MCF 10A (cell line): ENCODE measurements at regions not wholly inside any gene's neighbourhood (a gene's known extent, or its start where the extent isn't known, plus 50 kb on each side); places are given as distances from the start of the nearest gene placed in this dataset.

ENCODE experiments used
- BruUV-seq: library from RNA; stranded (reverse); fragments of 400-500 nt; replicated peaks from 2 replicates; lab custom pipeline; 2021; lab: Mats Ljungman, UMichigan
- CTCF ChIA-PET: fragments of 300-600 bp; sonication (Branson Sonifier 250); formaldehyde crosslinking; extraction: SDS; loops from one replicate; lab custom pipeline; 2021; ENCODE audit warnings: antibody characterized with exemption, inconsistent platforms; lab: Yijun Ruan, JAX
- POLR2A ChIA-PET: fragments of 300-600, 350-650 bp; sonication (Branson Sonifier 250); formaldehyde crosslinking; extraction: SDS; loops from one replicate; lab custom pipeline; 2020; ENCODE audit warnings: antibody characterized with exemption, inconsistent platforms; lab: Yijun Ruan, JAX
- DNase-seq: peaks from one replicate; pipeline ENCODE4 v3.0.0-alpha.2; 2018; ENCODE audit not compliant: unreplicated experiment
- H3K27ac Mint-ChIP-seq: one replicate; pipeline ENCODE4 v1.8.0; 2022; ENCODE audit warnings: mild to moderate bottlenecking, low read depth, mixed read lengths; ENCODE audit not compliant: unreplicated experiment
- H3K27me3 Mint-ChIP-seq: one replicate; pipeline ENCODE4 v1.8.0; 2022; ENCODE audit warnings: mixed read lengths; ENCODE audit not compliant: insufficient read depth, unreplicated experiment
- H3K36me3 Mint-ChIP-seq: one replicate; pipeline ENCODE4 v1.8.0; 2022; ENCODE audit warnings: mild to moderate bottlenecking, moderate library complexity, mixed read lengths; ENCODE audit not compliant: insufficient read depth, unreplicated experiment
- H3K4me1 Mint-ChIP-seq: one replicate; pipeline ENCODE4 v1.8.0; 2022; ENCODE audit warnings: mixed read lengths; ENCODE audit not compliant: insufficient read depth, unreplicated experiment
- H3K4me3 Mint-ChIP-seq: one replicate; pipeline ENCODE4 v1.8.0; 2022; ENCODE audit warnings: mild to moderate bottlenecking, moderate library complexity, mixed read lengths; ENCODE audit not compliant: unreplicated experiment
- H3K9me3 Mint-ChIP-seq: one replicate; pipeline ENCODE4 v1.8.0; 2022; ENCODE audit warnings: mixed read lengths; ENCODE audit not compliant: unreplicated experiment
- CTCF ChIP-seq: fragments of 200-600 bp; IDR thresholded peaks from one replicate; pipeline ENCODE4 v1.8.0; 2022; ENCODE audit warnings: antibody characterized with exemption, mild to moderate bottlenecking; ENCODE audit not compliant: unreplicated experiment
- intact Hi-C: fragments of 100-400 bp; cut with micrococcal nuclease; formaldehyde crosslinking; loops from 2 replicates; pipeline ENCODE4 v1.14.1; 2022

- ChIA-PET CTCF (no interaction called here), POLR2A (no interaction called here)
- TF ChIP-seq CTCF = no peak
- Mint-ChIP-seq H3K9me3 (no peaks in the 10 kb centered on the region), H3K27me3 (no peaks in the 10 kb centered on the region), H3K4me1 (peaks cover 10% of the 10 kb centered on the region), H3K4me3 (no peak overlapping the region), H3K27ac (no peak overlapping the region), H3K36me3 (peaks cover 12% of the 10 kb centered on the region)
- intact Hi-C loops = no loop called here
- no peak for DNase-seq
- BruUV-seq = no TSS peak
Observed at GRCh38 chr17:63362115-63362514, 84.0 kb downstream of the CYB561 start.

- no peaks in the 10 kb centered on the region for H3K36me3 Mint-ChIP-seq
- no peaks in the 10 kb centered on the region for H3K4me1 Mint-ChIP-seq
- no peaks in the 10 kb centered on the region for H3K27me3 Mint-ChIP-seq
Observed at GRCh38 chr17:63364387-63364786, 81.7 kb downstream of the CYB561 start.

GRCh38 chr17:63364944-63365343, 81.2 kb downstream of the CYB561 start:
- no peak for TF ChIP-seq CTCF
- Mint-ChIP-seq H3K4me1 (no peaks in the 10 kb centered on the region), H3K36me3 (no peaks in the 10 kb centered on the region), H3K4me3 (no peak overlapping the region), H3K27ac (no peak overlapping the region), H3K9me3 (no peaks in the 10 kb centered on the region), H3K27me3 (no peaks in the 10 kb centered on the region)
- ChIA-PET POLR2A (interaction anchor here (0.6 to 0.9 kb wide), 3 partner anchors 9 to 434 kb away, joined by 3 read pairs; no protein-coding TSS in a partner anchor), CTCF (interaction anchor here (0.6 to 1.0 kb wide), 5 partner anchors 12 to 693 kb away, joined by 3 to 5 read pairs (median 4); no protein-coding TSS in a partner anchor)
- no TSS peak for BruUV-seq
- DNase-seq = no peak
- intact Hi-C loops = no loop called here

More at GRCh38 chr17:63364387-63364786, 81.7 kb downstream of the CYB561 start:
- intact Hi-C loops = no loop called here
- no peak for DNase-seq
- Mint-ChIP-seq H3K4me3 (no peak overlapping the region), H3K9me3 (no peaks in the 10 kb centered on the region), H3K27ac (no peak overlapping the region)
- no peak for TF ChIP-seq CTCF
- no TSS peak for BruUV-seq
- POLR2A ChIA-PET = no interaction called here
- CTCF ChIA-PET = interaction anchor here (0.6 to 0.8 kb wide), 2 partner anchors 49 to 357 kb away, joined by 3 to 5 read pairs; no protein-coding TSS in a partner anchor

- intact Hi-C loops = no loop called here
- no peaks in the 10 kb centered on the region for H3K36me3 Mint-ChIP-seq
- H3K27ac Mint-ChIP-seq = no peak overlapping the region
- ChIA-PET POLR2A (interaction anchor here (0.6 to 1.3 kb wide), 5 partner anchors 10 to 435 kb away, joined by 3 read pairs; no protein-coding TSS in a partner anchor), CTCF (interaction anchor here (0.6 to 1.4 kb wide), 5 partner anchors 11 to 693 kb away, joined by 3 to 9 read pairs (median 4); no protein-coding TSS in a partner anchor)
- no peaks in the 10 kb centered on the region for H3K9me3 Mint-ChIP-seq
- BruUV-seq = no TSS peak
- no peaks in the 10 kb centered on the region for H3K27me3 Mint-ChIP-seq
- TF ChIP-seq CTCF = no peak
- no peaks in the 10 kb centered on the region for H3K4me1 Mint-ChIP-seq
- no peak overlapping the region for H3K4me3 Mint-ChIP-seq
- no peak for DNase-seq
Observed at GRCh38 chr17:63365366-63366240, 80.5 kb downstream of the CYB561 start.
